Loucy (cell line): ENCODE measurements at regions not wholly inside any gene's neighbourhood (a gene's known extent, or its start where the extent isn't known, plus 50 kb on each side); places are given as distances from the start of the nearest gene placed in this dataset.

Experiments
- H2AFZ ChIP-seq: fragments of 200-600 bp; sonication (generic); 2 replicates; pipeline ENCODE4 v1.6.0; 2016; ENCODE audit warnings: antibody characterized with exemption, mild to moderate bottlenecking, low read length, moderate library complexity
- H3F3A ChIP-seq: fragments of 200-600 bp; 2 replicates; pipeline ENCODE4 v1.6.0; 2016; ENCODE audit warnings: antibody characterized with exemption, low read depth, mild to moderate bottlenecking
- H3K27me3 ChIP-seq: fragments of 200-600 bp; sonication (generic); 2 replicates; pipeline ENCODE4 v1.6.1; 2014; ENCODE audit warnings: low read length, mild to moderate bottlenecking; ENCODE audit not compliant: insufficient read depth, poor library complexity, severe bottlenecking
- H3K36me3 ChIP-seq: fragments of 200-600 bp; sonication (generic); 2 replicates; pipeline ENCODE4 v1.6.1; 2016; ENCODE audit warnings: low read length; ENCODE audit not compliant: insufficient read depth
- H3K4me1 ChIP-seq: fragments of 200-600 bp; sonication (generic); 2 replicates; pipeline ENCODE4 v1.5.1; 2014; ENCODE audit warnings: low read length, mild to moderate bottlenecking; ENCODE audit not compliant: insufficient read depth, poor library complexity, severe bottlenecking
- H3K4me2 ChIP-seq: fragments of 200-600 bp; sonication (generic); 2 replicates; pipeline ENCODE4 v1.6.0; 2014; ENCODE audit warnings: antibody characterized with exemption, low read length, low read depth, mild to moderate bottlenecking; ENCODE audit not compliant: poor library complexity, severe bottlenecking
- H3K4me3 ChIP-seq: fragments of 200-600 bp; sonication (generic); 2 replicates; pipeline ENCODE4 v1.5.1; 2014; ENCODE audit warnings: low read length, mild to moderate bottlenecking, mixed read lengths; ENCODE audit not compliant: poor library complexity, severe bottlenecking
- H3K79me2 ChIP-seq: fragments of 200-600 bp; sonication (generic); 2 replicates; pipeline ENCODE4 v1.6.1; 2014; ENCODE audit warnings: low read length; ENCODE audit not compliant: insufficient read depth
- H3K9ac ChIP-seq: fragments of 200-600 bp; sonication (generic); 2 replicates; pipeline ENCODE4 v1.6.0; 2014; ENCODE audit warnings: mild to moderate bottlenecking, low read depth, low read length, moderate library complexity; ENCODE audit not compliant: poor library complexity, severe bottlenecking
- H3K9me2 ChIP-seq: fragments of 200-600 bp; sonication (generic); replicated peaks from 2 replicates; pipeline ENCODE4 v1.6.1; 2016; ENCODE audit warnings: low read depth, low read length, mixed read lengths
- H3K9me3 ChIP-seq: fragments of 200-600 bp; sonication (generic); 2 replicates; pipeline ENCODE4 v1.6.1; 2014; ENCODE audit warnings: mild to moderate bottlenecking, antibody characterized with exemption, low read length, low read depth; ENCODE audit not compliant: insufficient read depth
- H4K20me1 ChIP-seq: fragments of 200-600 bp; sonication (generic); 2 replicates; pipeline ENCODE4 v1.6.0; 2014; ENCODE audit warnings: antibody characterized with exemption, low read length, mild to moderate bottlenecking; ENCODE audit not compliant: insufficient read depth, poor library complexity, severe bottlenecking
- CTCF ChIP-seq: fragments of 200-600 bp; sonication (generic); conservative IDR thresholded peaks from 2 replicates; pipeline ENCODE4 v1.5.1; 2014; ENCODE audit warnings: mild to moderate bottlenecking, antibody characterized with exemption, low read length
- EZH2phosphoT487 ChIP-seq: fragments of 200-600 bp; IDR thresholded peaks from 2 replicates; pipeline ENCODE4 v1.6.1; 2018; ENCODE audit warnings: antibody characterized with exemption, mild to moderate bottlenecking, moderate library complexity, borderline replicate concordance

- Histone ChIP-seq H3K4me2 (no peak overlapping the region), H3K9ac (no peak overlapping the region), H2AFZ (no peak overlapping the region), H3K79me2 (no peaks in the 10 kb centered on the region), H4K20me1 (no peaks in the 10 kb centered on the region), H3K4me3 (no peak overlapping the region), H3K9me2 (no peaks in the 10 kb centered on the region), H3K4me1 (no peaks in the 10 kb centered on the region), H3K27me3 (no peaks in the 10 kb centered on the region), H3K36me3 (no peaks in the 10 kb centered on the region), H3F3A (no peaks in the 10 kb centered on the region), H3K9me3 (no peaks in the 10 kb centered on the region)
- TF ChIP-seq EZH2phosphoT487 = no peak
- no peak for TF ChIP-seq CTCF
Observed at GRCh38 chr5:157978061-157978460, 119.1 kb upstream of the CLINT1 start.

- Histone ChIP-seq H2AFZ (no peak overlapping the region), H4K20me1 (no peaks in the 10 kb centered on the region), H3K4me3 (no peak overlapping the region), H3K27me3 (no peaks in the 10 kb centered on the region), H3F3A (no peaks in the 10 kb centered on the region), H3K9ac (no peak overlapping the region), H3K79me2 (no peaks in the 10 kb centered on the region), H3K36me3 (no peaks in the 10 kb centered on the region), H3K4me2 (no peak overlapping the region), H3K4me1 (no peaks in the 10 kb centered on the region), H3K9me3 (no peaks in the 10 kb centered on the region), H3K9me2 (no peaks in the 10 kb centered on the region)
- TF ChIP-seq CTCF (no peak), EZH2phosphoT487 (no peak)
Observed at GRCh38 chr5:157976429-157976828, 117.5 kb upstream of the CLINT1 start.

DNA sequence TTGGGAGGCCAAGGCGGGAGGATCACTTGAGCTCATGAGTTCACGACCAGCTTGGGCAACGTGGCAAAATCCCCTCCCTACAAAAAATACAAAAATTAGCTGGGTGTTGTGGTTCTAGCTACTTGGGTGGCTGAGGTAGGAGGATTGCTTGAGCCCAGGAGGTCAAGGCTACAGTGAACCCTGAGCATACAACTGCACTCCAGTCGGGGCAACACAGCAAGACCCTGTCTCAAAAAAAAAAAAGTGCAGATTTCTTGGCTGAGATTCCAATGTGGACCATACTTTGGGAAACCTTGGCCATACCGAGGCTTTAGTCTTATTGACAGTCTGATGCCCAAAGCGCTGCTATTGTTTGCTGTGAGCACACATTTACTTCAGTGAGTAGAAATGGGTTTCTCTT lies 113.6 kb upstream of the CLINT1 start:
- no peak overlapping the region for H3K4me3 ChIP-seq
- H3K9me3 ChIP-seq = no peaks in the 10 kb centered on the region
- H3K9me2 ChIP-seq = no peaks in the 10 kb centered on the region
- H3F3A ChIP-seq = no peaks in the 10 kb centered on the region
- H3K79me2 ChIP-seq = no peaks in the 10 kb centered on the region
- no peak overlapping the region for H3K9ac ChIP-seq
- no peaks in the 10 kb centered on the region for H4K20me1 ChIP-seq
- no peaks in the 10 kb centered on the region for H3K36me3 ChIP-seq
- H3K27me3 ChIP-seq = no peaks in the 10 kb centered on the region
- H3K4me2 ChIP-seq = no peak overlapping the region
- H2AFZ ChIP-seq = no peak overlapping the region
- no peaks in the 10 kb centered on the region for H3K4me1 ChIP-seq
- no peak for TF ChIP-seq EZH2phosphoT487
- TF ChIP-seq CTCF = no peak
